Adrenal gland (tissue), 5 donors: ENCODE measurements at regions not wholly inside any gene's neighbourhood (a gene's known extent, or its start where the extent isn't known, plus 50 kb on each side); places are given as distances from the start of the nearest gene placed in this dataset.
"Not testable (repeated sequence)": the region's sequence is repeated elsewhere in the genome, so short reads cannot be mapped to it uniquely, and the experiment has no call there.

Source experiments
- CTCF ChIP-seq, 6 experiments: fragments of 450-650 bp in 4 of 6; fragments of 200-600 bp in 2 of 6; sonication (generic) in 1 of 6; IDR thresholded peaks; 1 replicate in 5 of 6; 2 replicates in 1 of 6; pipeline versions ENCODE4 v1.5.1 to v1.8.0; 2016 to 2021; ENCODE audit warnings: antibody characterized with exemption in 6 of 6, mild to moderate bottlenecking in 2 of 6, moderate library complexity in 1 of 6
- POLR2A ChIP-seq, 2 donors: fragments of 450-650 bp; IDR thresholded peaks; one replicate each; pipeline ENCODE4 v1.6.1; 2017; ENCODE audit warnings: antibody characterized with exemption in 2 of 2, mild to moderate bottlenecking in 2 of 2, moderate library complexity in 1 of 2
- donor health status: DM: no; HTN: no; CAD: no.

DNA sequence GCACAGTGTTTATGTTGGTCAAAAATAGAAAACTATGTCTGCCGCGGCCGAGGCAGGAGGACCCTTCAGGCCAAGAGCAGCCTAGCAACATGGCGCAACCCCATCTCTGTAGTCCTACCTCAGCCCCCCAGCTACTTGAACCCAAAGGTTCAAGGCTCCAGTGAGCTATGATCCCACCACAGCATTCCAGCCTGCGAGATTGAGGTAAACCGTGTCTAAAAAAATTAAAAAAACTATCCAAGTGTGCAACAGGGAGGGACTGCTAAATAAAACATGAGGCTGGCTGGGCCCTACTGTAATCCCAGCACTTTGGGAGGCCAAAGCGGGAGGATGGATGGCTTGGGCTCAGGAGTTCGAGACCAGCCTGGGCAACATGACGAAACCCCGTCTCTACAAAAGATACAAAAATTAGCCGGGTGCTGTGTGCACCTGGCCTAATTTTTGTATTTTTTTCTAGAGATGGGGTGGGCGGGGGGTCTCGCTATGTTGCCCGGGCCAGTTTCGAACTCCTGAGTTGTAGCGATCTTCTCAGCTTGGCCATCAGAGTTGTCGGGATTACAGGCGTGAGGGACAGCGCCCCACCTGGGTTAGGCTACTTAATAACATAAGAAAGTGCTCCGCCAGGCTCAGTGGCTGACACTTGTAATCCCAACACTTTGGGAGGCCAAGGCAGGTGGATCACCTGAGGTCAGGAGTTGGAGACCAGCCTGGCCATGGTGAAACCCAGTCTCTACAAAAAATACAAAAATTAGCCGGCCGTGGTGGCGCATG is 309.4 kb downstream of the ZNF37A start:
- TF ChIP-seq CTCF (IDR thresholded peaks at IDR 0.05), result peak in 3 of 6 experiments; percentile 24 to 48 (median 26)
- TF ChIP-seq POLR2A (IDR thresholded peaks at IDR 0.05), result not testable (repeated sequence)
